Activated CD4-positive, alpha-beta memory T cell treated with anti-CD3 and anti-CD28 coated beads, Interleukin-2, amount 10 ng/mL, durations not matched to agents 7 days and 5 days (primary cell): ENCODE measurements at regions not wholly inside any gene's neighbourhood (a gene's known extent, or its start where the extent isn't known, plus 50 kb on each side); places are given as distances from the start of the nearest gene placed in this dataset.

ENCODE experiments used
- CTCF ChIA-PET: fragments of 350-600 bp; sonication (Branson Sonifier 250); formaldehyde crosslinking; loops from one replicate; lab custom pipeline; 2021; ENCODE audit warnings: antibody characterized with exemption, inconsistent platforms; lab: Charles Lee
- POLR2A ChIA-PET: fragments of 350-600 bp; sonication (Branson Sonifier 250); formaldehyde crosslinking; loops from one replicate; lab custom pipeline; 2021; ENCODE audit warnings: antibody characterized with exemption; lab: Charles Lee
- DNase-seq: peaks from one replicate; pipeline ENCODE4 v3.0.0-alpha.2; 2020
- H3K27ac Mint-ChIP-seq: one replicate; pipeline ENCODE4 v1.8.0; 2021; ENCODE audit warnings: mild to moderate bottlenecking, mixed read lengths
- H3K27me3 Mint-ChIP-seq: one replicate; pipeline ENCODE4 v1.8.0; 2021; ENCODE audit warnings: mixed read lengths
- H3K36me3 Mint-ChIP-seq: one replicate; pipeline ENCODE4 v1.8.0; 2021; ENCODE audit warnings: low read depth, mixed read lengths
- H3K4me1 Mint-ChIP-seq: one replicate; pipeline ENCODE4 v1.8.0; 2021; ENCODE audit warnings: mixed read lengths
- H3K4me3 Mint-ChIP-seq: one replicate; pipeline ENCODE4 v1.8.0; 2021; ENCODE audit warnings: mild to moderate bottlenecking, mixed read lengths
- H3K9me3 Mint-ChIP-seq: one replicate; pipeline ENCODE4 v1.8.0; 2021; ENCODE audit warnings: mixed read lengths

- Mint-ChIP-seq H3K9me3 (peaks cover 5% of the 10 kb centered on the region), H3K27ac (no peak overlapping the region), H3K36me3 (peaks cover 10% of the 10 kb centered on the region), H3K27me3 (peaks cover 20% of the 10 kb centered on the region), H3K4me1 (peaks cover 4% of the 10 kb centered on the region), H3K4me3 (no peak overlapping the region)
- DNase-seq: no peak
- ChIA-PET CTCF (interaction anchor here (1.5 kb wide), 1 partner anchor 10 kb away, joined by 3 read pairs; no protein-coding TSS in a partner anchor), POLR2A (no interaction called here)
These were observed 51.3 kb upstream of the FLI1 start for GRCh38 chr11:128642571-128642970.

GRCh38 chr11:128643661-128644317, 50.1 kb upstream of the FLI1 start:
- no peak overlapping the region for H3K4me3 Mint-ChIP-seq
- H3K36me3 Mint-ChIP-seq: peaks cover 10% of the 10 kb centered on the region
- ChIA-PET CTCF (interaction anchor here (1.5 kb wide), 1 partner anchor 9 kb away, joined by 3 read pairs; no protein-coding TSS in a partner anchor), POLR2A (no interaction called here)
- no peak for DNase-seq
- H3K9me3 Mint-ChIP-seq: peaks cover 5% of the 10 kb centered on the region
- H3K27ac Mint-ChIP-seq: no peak overlapping the region
- peaks cover 20% of the 10 kb centered on the region for H3K27me3 Mint-ChIP-seq
- H3K4me1 Mint-ChIP-seq: peaks cover 2% of the 10 kb centered on the region
